GM12874 (cell line): ENCODE measurements at regions not wholly inside any gene's neighbourhood (a gene's known extent, or its start where the extent isn't known, plus 50 kb on each side); places are given as distances from the start of the nearest gene placed in this dataset.

Experiments used
- CTCF ChIP-seq: IDR thresholded peaks from 2 replicates; pipeline ENCODE4 v1.5.1; 2011; ENCODE audit warnings: low read depth, mild to moderate bottlenecking, control low read depth, low read length, moderate library complexity; ENCODE audit not compliant: insufficient read depth

- no peak for TF ChIP-seq CTCF
Observed at GRCh38 chr7:155386608-155387007, 71.3 kb upstream of the EN2 start.

GRCh38 chr7:155387066-155387620 is 70.8 kb upstream of the EN2 start:
- TF ChIP-seq CTCF = no peak

DNA sequence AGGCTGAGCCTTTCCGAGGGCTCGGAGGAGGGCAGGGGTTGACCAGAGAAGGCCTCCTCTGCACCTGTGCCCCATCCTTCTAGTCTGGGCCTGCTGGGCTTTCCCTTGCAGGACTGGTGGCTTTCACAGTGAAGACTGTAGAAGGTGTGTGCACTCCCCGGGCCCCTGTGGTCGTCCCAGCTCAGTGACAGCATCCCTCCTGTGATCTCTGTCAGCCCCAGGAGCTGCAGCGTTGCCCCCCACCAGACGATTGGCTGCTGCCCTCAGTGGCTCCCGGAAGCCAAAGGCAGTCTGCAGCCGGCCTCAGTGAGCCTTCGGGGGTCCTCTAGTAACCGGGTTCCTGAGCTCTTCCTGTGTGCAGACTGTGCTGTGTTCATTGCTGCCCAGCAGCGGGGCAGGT is 69.4 kb upstream of the EN2 start:
- TF ChIP-seq CTCF = no peak

GRCh38 chr7:155391414-155391813 is 66.5 kb upstream of the EN2 start:
- TF ChIP-seq CTCF = no peak

GRCh38 chr7:155392726-155393570 is 65.0 kb upstream of the EN2 start:
- no peak for TF ChIP-seq CTCF

DNA sequence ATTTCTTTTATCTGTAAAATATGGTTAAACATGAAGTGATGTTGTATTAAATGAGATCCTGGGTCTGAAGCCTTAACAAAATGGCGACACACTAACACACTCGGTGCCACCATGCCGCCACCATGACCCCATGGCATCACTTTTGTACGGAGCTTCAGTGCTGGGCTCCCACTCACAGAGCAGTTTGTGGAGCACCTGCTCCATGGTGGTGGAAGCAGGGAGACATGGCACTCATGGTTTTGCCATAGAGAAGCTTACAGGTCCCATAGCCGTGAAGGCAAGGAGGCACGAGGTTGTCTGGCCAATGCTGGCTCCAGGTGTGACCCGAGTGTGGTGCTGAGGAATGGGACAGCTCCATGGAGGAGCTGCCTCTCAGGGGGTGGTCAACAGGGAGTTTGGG is 63.5 kb upstream of the EN2 start:
- no peak for TF ChIP-seq CTCF

DNA sequence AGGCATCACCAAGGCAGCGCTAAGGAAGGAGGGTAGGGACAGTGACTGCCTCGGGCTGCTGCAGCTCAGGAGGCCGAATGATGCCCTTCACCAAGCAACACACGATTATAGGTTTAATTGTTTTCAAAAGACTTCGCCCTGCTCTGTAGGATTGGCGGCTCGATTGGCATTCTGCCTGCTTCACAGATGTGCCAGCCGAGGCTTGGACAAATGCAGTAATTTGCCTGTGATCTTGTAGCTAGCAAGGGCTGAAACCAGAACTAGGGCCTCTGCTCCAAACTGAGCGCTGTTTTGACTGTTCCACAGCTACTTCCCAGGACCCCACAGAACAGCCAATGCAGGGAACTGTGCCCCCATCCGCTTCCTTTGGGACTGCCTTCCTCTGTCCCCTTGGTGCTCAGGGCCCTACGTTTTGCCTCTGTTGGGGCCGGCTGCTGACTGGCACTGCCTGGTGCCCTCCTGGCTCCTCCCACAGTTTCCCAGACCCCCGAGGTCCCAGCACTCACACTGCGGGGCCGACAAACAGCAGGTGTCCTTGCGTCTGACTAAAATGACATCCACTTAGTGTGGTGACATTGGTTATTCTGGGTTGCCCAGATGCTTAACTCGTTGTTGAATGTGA is 62.6 kb upstream of the EN2 start:
- no peak for TF ChIP-seq CTCF
